ENCODE measurements at regions not wholly inside any gene's neighbourhood (a gene's known extent, or its start where the extent isn't known, plus 50 kb on each side); places are given as distances from the start of the nearest gene placed in this dataset.
"Not testable (repeated sequence)": the region's sequence is repeated elsewhere in the genome, so short reads cannot be mapped to it uniquely, and the experiment has no call there.

DNA sequence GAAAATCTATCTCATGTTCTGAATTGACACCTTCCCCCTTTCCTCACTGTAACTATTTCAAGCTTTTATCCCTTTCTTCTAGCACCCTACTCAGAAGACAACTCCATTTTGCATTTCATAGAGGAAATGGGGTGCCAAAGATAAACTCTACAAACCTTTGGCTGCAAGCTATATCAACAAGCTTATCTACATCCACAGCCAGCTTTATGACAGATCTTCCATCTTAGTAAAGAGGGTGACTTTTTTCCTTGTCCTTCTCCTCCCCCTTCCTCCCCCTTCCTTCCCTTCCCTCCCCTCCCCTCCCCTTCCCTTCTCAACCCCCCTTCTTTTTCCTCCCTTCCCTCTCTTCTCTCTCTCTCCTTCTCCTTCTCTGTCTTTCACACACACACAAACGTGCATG lies 58.0 kb upstream of the OLIG3 start:
- no peak overlapping the region for H3K4me3 ChIP-seq (replicated peaks in 1 of 3)
- intact Hi-C loops (cut with DNase I) = no loop called here
- 46 to 62% methylated on average over 1 of the region's 1 CpG for WGBS, 2 donors

DNA sequence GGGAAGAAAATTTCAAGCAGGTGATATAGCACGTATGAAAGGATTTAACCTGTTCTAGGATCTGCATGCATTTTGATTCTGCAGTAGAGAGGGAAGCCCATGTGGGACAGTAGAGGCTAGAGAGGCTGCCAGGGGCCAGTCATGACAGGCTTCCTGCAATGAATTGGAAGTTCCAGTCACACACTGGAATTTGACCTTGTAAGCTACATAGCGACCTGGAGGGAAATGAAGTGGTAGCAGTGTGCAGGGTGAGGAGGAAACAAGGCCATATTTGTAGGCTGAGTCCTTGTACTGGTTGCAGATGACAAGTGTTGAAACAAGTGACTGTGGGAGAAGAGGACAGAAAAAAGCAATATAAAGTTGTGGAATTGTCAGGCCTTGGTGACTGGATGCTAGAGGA lies 58.6 kb upstream of the OLIG3 start:
- DNase-seq = no peak
- Histone ChIP-seq H3K27ac (no peak overlapping the region), H3K4me1 (no peaks in the 10 kb centered on the region), H3K27me3 (no peaks in the 10 kb centered on the region), H3K9me3 (no peaks in the 10 kb centered on the region), H3K4me3 (replicated peaks in 1 of 3) (no peak overlapping the region), H3K36me3 (no peaks in the 10 kb centered on the region)
- no peak for TF ChIP-seq POLR2A (IDR thresholded peaks at IDR 0.05)
- TF ChIP-seq, protein P1, sequence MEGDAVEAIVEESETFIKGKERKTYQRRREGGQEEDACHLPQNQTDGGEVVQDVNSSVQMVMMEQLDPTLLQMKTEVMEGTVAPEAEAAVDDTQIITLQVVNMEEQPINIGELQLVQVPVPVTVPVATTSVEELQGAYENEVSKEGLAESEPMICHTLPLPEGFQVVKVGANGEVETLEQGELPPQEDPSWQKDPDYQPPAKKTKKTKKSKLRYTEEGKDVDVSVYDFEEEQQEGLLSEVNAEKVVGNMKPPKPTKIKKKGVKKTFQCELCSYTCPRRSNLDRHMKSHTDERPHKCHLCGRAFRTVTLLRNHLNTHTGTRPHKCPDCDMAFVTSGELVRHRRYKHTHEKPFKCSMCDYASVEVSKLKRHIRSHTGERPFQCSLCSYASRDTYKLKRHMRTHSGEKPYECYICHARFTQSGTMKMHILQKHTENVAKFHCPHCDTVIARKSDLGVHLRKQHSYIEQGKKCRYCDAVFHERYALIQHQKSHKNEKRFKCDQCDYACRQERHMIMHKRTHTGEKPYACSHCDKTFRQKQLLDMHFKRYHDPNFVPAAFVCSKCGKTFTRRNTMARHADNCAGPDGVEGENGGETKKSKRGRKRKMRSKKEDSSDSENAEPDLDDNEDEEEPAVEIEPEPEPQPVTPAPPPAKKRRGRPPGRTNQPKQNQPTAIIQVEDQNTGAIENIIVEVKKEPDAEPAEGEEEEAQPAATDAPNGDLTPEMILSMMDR (IDR thresholded peaks at IDR 0.05) = no peak
- WGBS, 2 donors = 75 to 78% methylated on average over 2 of the region's 2 CpGs
- intact Hi-C loops (cut with DNase I) = no loop called here

More for the DNA sequence above, 58.0 kb upstream of the OLIG3 start:
- DNase-seq = no peak
- H3K4me1 ChIP-seq = no peaks in the 10 kb centered on the region
- H3K27ac ChIP-seq = no peak overlapping the region
- H3K36me3 ChIP-seq = no peaks in the 10 kb centered on the region
- H3K27me3 ChIP-seq = no peaks in the 10 kb centered on the region
- no peaks in the 10 kb centered on the region for H3K9me3 ChIP-seq
- TF ChIP-seq POLR2A (IDR thresholded peaks at IDR 0.05) = no peak
- TF ChIP-seq, protein P1 (IDR thresholded peaks at IDR 0.05) = no peak

DNA sequence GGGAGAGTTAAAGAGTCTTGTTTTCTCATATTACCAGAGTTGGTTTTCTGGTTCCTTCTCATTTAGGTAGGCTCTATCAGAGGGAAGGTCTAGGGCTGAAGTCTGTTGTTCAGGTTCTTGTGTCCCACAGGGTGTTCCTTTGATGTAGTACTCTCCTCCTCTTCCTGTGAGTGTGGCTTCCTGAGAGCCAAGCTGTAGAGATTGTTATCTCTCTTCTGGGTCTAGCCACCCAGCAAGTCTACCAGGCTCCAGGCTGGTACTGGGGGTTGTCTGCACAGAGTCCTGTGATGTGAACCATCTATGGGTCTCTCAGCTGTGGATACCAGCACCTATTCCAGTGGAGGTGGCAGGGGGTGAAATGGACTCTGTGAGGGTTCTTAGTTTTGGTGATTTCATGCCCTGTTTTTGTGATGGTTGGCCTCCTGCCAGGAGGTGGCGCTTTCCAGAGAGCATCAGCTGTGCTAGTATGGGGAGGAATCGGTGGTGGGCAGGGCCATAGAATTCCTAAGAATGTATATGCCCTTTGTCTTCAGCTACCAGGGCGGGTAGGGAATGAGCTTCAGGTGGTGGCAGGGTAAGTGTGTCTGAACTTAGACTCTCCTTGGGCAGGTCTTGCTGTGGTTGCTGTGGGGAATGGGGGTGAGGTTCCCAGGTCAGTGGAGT lies 65.5 kb upstream of the OLIG3 start:
- DNase-seq; H3K9me3 ChIP-seq; H3K4me3 ChIP-seq (replicated peaks in 1 of 3); H3K36me3 ChIP-seq; H3K4me1 ChIP-seq; intact Hi-C loops (cut with DNase I); H3K27me3 ChIP-seq; H3K27ac ChIP-seq: not testable (repeated sequence)
- WGBS, 2 donors = 80 to 91% methylated on average over 3 of the region's 3 CpGs

DNA sequence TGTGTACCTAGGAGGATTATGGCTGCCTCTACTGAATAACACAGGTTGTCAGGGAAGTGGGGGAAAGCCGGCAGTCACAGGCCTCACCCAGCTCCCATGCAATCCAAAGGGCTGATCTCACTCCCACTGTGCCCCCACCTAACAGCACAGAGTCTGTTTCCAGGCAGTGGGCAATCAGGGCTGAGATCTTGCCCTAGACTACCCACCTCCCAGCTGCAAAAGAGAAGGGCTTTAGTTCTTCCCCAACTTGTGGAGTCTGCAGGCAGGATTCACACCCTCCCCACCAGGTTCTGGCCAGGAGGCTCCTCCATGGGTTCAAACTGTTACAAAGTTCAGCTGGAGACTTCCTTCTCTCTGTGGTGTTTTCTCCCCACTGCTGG lies 66.0 kb upstream of the OLIG3 start:
- no peaks in the 10 kb centered on the region for H3K9me3 ChIP-seq
- no peak for DNase-seq
- no peaks in the 10 kb centered on the region for H3K27me3 ChIP-seq
- 83 to 100% methylated on average over 1 of the region's 1 CpG for WGBS, 2 donors
- H3K36me3 ChIP-seq = no peaks in the 10 kb centered on the region
- H3K4me1 ChIP-seq = no peaks in the 10 kb centered on the region
- H3K27ac ChIP-seq = no peak overlapping the region
- intact Hi-C loops (cut with DNase I) = no loop called here
- no peak for TF ChIP-seq POLR2A (IDR thresholded peaks at IDR 0.05)
- TF ChIP-seq, protein P1 (IDR thresholded peaks at IDR 0.05) = no peak
- H3K4me3 ChIP-seq (replicated peaks in 1 of 3) = no peak overlapping the region

DNA sequence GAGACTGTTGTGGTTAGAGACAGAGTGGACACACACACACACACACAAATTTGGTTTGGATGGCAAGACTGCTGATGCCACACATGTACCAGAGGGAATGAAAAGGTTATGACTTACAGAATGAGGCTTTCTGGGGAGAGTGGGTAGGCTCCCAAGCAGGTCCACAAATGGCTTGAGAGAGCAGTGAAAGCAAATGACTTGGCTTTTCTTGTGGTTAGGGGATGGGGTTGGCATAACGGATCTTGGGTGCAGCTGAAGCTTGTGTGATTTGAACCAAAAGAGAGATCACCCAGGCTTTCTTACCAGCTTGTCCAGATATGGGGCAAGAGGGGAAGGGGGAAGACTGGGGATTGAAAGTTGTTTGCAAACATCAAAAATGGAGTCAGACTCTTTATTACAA lies 73.9 kb upstream of the OLIG3 start:
- no peak for DNase-seq
- no peak overlapping the region for H3K27ac ChIP-seq
- H3K4me1 ChIP-seq = no peaks in the 10 kb centered on the region
- H3K9me3 ChIP-seq = no peaks in the 10 kb centered on the region
- WGBS, 2 donors = 91 to 96% methylated on average over 1 of the region's 1 CpG
- H3K36me3 ChIP-seq = no peaks in the 10 kb centered on the region
- no peaks in the 10 kb centered on the region for H3K27me3 ChIP-seq
- intact Hi-C loops (cut with DNase I) = no loop called here
- no peak overlapping the region for H3K4me3 ChIP-seq (replicated peaks in 1 of 3)
- TF ChIP-seq, protein P1 (IDR thresholded peaks at IDR 0.05) = no peak
- no peak for TF ChIP-seq POLR2A (IDR thresholded peaks at IDR 0.05)

DNA sequence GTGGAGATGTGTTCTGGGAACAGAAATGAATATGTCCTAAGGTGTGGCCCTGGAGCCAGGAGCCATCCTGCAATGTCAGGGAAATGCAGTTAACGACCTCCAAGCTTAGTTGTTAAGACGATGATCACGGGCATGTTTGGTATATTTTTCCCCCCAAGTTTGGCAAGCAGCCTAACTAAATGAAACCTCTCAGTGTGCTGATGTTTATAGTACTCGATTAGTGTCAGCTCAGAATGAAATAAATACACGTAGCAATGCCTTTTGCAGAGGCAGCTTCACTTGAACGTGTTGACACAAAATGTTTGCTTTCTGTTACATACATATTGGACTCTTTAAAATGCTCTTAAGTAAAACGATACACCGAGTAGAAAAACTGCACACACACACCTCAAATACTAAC lies 76.2 kb upstream of the OLIG3 start:
- no peaks in the 10 kb centered on the region for H3K4me1 ChIP-seq
- H3K27me3 ChIP-seq = no peaks in the 10 kb centered on the region
- DNase-seq = no peak
- H3K27ac ChIP-seq = no peak overlapping the region
- no peaks in the 10 kb centered on the region for H3K36me3 ChIP-seq
- no peaks in the 10 kb centered on the region for H3K9me3 ChIP-seq
- intact Hi-C loops (cut with DNase I) = no loop called here
- 22 to 24% methylated on average over 8 of the region's 8 CpGs for WGBS, 2 donors
- H3K4me3 ChIP-seq (replicated peaks in 1 of 3) = no peak overlapping the region
- no peak for TF ChIP-seq POLR2A (IDR thresholded peaks at IDR 0.05)
- TF ChIP-seq, protein P1 (IDR thresholded peaks at IDR 0.05) = no peak
